KOPT-K1 (cell line): ENCODE measurements at regions not wholly inside any gene's neighbourhood (a gene's known extent, or its start where the extent isn't known, plus 50 kb on each side); places are given as distances from the start of the nearest gene placed in this dataset.
"Not testable (repeated sequence)": the region's sequence is repeated elsewhere in the genome, so short reads cannot be mapped to it uniquely, and the experiment has no call there.

ENCODE experiments used
- H3K27ac ChIP-seq: fragments of 200-600 bp; sonication (generic); 2 replicates; pipeline ENCODE4 v1.5.1; 2016; ENCODE audit warnings: antibody characterized with exemption, mild to moderate bottlenecking, low read depth, low read length; ENCODE audit not compliant: poor library complexity, severe bottlenecking
- H3K36me3 ChIP-seq: fragments of 200-600 bp; sonication (generic); 2 replicates; pipeline ENCODE4 v1.5.1; 2017; ENCODE audit warnings: antibody characterized with exemption, mild to moderate bottlenecking, low read length, moderate library complexity; ENCODE audit not compliant: insufficient read depth
- H3K9me3 ChIP-seq: fragments of 200-600 bp; sonication (generic); 2 replicates; pipeline ENCODE4 v1.5.1; 2017; ENCODE audit warnings: antibody characterized with exemption, low read length, mild to moderate bottlenecking; ENCODE audit not compliant: insufficient read depth, poor library complexity, severe bottlenecking

DNA sequence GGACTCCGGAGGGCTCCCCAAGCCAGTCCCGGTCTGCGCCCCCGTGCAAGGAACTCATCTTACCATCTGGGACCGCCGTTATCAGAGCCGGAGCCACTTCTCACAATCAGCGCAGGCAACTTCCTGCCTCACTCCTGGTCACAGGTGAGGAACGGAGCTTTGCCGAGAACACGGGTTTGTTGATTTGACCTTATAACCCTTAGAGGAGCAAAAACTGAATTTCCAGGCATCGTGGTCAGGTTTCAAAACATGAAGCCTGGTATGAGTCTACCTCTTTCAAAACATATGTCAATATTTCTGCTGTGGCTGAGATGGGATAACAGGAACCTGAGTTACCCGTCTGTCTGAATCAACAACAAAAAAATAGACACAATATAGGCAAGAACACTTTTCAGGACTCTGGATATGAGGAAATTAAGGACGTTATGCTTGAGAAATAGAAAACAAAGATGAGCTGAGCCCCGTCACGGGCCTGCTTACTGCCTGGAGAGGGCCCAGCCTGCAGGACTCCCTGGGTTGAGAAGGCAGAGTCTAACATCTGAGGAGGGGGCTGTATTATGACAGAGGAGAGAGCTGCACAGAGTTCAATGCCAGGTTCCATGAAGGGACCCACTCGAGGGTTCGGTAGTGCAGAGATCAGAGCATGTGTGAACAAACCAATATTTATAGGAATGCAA, 148.7 kb downstream of the NDUFA10 start:
- no peak overlapping the region for H3K27ac ChIP-seq
- no peaks in the 10 kb centered on the region for H3K36me3 ChIP-seq
- no peaks in the 10 kb centered on the region for H3K9me3 ChIP-seq

- no peak overlapping the region for H3K27ac ChIP-seq
- no peaks in the 10 kb centered on the region for H3K9me3 ChIP-seq
- no peaks in the 10 kb centered on the region for H3K36me3 ChIP-seq
These were observed 150.3 kb downstream of the NDUFA10 start for GRCh38 chr2:239874636-239875356.

- no peaks in the 10 kb centered on the region for H3K9me3 ChIP-seq
- no peak overlapping the region for H3K27ac ChIP-seq
- no peaks in the 10 kb centered on the region for H3K36me3 ChIP-seq
These were observed 151.2 kb downstream of the NDUFA10 start for GRCh38 chr2:239873656-239874635.

DNA sequence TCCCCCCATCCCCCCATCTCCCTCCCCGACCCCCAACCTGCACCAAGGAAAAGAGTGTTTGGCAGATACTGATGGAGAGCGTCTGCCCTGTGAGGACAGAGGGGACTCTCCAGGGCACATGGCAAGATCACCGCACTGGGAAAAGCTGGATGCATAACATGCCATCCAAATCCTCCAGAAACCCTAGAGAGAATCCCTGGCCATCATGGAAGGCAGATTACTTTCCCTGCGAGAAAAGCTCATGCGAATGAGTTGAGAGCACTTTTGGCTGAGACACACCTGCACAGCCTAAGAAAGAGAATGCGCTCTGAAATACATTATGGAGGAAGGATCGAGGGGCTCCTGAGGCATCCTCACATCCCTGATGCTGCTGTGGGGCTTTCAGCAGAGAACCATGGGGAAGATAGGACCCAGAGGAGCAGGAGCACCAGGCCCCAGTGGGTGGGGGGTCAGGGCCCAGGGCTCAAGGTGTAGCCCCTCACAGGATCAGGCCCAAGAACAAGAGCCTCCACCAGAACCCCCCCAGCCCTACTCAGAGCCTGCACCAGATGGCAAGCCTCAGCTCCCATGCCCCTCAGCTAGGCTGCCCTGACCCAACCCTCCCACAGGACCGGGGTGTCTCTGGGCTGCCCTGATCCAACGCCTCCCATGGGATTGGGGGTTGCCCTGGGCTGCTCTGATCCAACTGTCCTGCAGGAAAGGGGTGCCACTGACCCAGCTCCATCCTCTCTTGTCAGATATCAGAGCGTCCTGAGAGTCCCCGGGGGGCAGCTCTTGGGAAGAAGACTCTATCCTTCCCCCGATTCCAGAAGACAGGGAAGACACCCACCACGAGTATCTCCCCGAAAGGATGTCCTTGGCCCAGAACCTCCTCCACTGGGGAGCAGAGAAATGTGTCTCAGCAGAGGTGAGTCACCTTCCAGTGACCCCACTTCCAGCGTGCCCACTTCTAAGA, 153.4 kb downstream of the NDUFA10 start:
- H3K36me3 ChIP-seq = no peaks in the 10 kb centered on the region
- H3K27ac ChIP-seq = no peak overlapping the region
- H3K9me3 ChIP-seq = peaks cover 5% of the 10 kb centered on the region

DNA sequence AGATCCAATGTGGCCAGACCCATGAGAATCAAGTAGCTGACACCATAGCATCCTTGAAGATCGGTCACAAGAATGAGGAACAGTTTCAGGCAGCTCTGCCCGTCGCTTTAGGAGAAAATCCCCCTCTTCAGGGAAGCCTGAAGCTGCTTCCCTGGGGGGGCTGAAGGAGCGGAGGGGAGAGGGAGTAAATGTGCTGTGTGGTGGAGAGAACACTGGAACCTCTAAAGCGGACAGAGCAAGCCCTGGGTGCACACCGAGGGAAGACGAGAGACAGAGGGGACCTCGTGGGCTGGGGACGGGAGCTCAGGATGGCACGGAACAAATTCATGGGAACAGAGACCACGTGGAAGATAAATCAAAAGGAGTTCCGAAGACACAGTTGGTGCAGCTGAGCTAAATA, 154.3 kb downstream of the NDUFA10 start:
- Histone ChIP-seq H3K9me3 (peaks cover 8% of the 10 kb centered on the region), H3K27ac (no peak overlapping the region), H3K36me3 (no peaks in the 10 kb centered on the region)

DNA sequence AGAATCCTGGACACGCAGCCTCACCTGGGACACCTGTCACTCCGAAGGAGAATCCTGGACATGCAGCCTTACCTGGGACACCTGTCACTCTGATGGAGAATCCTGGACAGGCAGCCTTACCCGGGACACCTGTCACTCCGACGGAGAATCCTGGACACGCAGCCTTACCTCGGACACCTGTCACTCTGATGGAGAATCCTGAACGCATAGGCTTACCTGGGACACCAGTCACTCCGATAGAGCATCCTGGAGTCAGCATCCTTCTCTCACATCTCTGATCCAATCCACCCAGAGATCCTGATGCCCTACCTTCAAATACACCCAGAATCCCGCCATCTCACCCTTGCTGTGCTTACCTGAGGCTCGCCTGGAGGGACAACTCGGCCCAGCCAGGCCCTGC, 154.9 kb downstream of the NDUFA10 start:
- H3K36me3 ChIP-seq = no peaks in the 10 kb centered on the region
- H3K9me3 ChIP-seq = peaks cover 8% of the 10 kb centered on the region
- no peak overlapping the region for H3K27ac ChIP-seq

DNA sequence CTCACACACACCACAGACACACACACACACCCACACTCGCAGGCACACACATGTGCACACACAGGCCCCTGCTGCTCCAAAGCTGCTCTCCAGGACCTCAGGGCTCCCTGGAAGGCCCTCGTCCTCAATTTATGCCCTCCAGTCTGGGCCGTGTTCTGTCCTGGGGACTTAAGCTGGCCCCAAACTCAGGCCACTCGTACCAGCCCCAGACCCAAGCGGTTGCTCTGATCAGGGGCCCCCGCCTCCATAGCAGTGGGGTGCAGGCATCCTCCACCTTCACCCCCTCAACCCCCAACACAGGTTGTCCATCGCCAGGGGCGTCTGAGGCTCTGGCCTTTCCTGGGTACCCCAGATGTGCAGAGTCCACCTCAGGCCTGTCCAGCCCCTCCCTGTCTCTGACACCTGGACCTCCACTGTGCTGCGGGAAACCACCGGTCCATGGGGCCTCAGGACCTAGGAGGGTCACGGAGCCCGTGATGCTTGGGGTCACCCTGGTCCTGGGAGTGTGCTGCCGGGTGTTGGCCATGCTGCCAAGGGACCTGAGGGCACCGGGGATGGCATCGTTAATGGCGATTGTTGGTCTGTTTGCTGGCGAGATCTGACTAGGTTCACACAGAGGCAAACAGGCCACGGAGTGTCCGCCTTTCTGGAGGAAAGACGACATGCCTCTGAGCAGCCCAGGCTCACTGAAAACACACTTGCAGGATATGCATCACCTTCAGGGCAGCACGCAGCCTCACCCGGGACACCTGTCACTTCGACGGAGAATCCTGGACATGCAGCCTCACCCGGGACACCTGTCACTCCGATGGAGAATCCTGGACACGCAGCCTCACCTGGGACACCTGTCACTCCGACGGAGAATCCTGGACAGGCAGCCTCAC, 155.6 kb downstream of the NDUFA10 start:
- Histone ChIP-seq H3K27ac (no peak overlapping the region), H3K9me3 (peaks cover 8% of the 10 kb centered on the region), H3K36me3 (no peaks in the 10 kb centered on the region)

GRCh38 chr2:239868556-239869181, 156.5 kb downstream of the NDUFA10 start:
- H3K36me3 ChIP-seq = no peaks in the 10 kb centered on the region

GRCh38 chr2:239866778-239867177, 158.4 kb downstream of the NDUFA10 start:
- Histone ChIP-seq H3K9me3 (peaks cover 8% of the 10 kb centered on the region), H3K36me3 (no peaks in the 10 kb centered on the region), H3K27ac (no peak overlapping the region)

More at GRCh38 chr2:239868556-239869181, 156.5 kb downstream of the NDUFA10 start:
- peaks cover 8% of the 10 kb centered on the region for H3K9me3 ChIP-seq
- no peak overlapping the region for H3K27ac ChIP-seq

- H3K36me3 ChIP-seq = no peaks in the 10 kb centered on the region
- H3K9me3 ChIP-seq = peaks cover 8% of the 10 kb centered on the region
- H3K27ac ChIP-seq = no peak overlapping the region
These were observed 158.8 kb downstream of the NDUFA10 start for GRCh38 chr2:239866350-239866749.

- not testable (repeated sequence) for H3K36me3 ChIP-seq, H3K9me3 ChIP-seq, H3K27ac ChIP-seq
These were observed 159.3 kb downstream of the NDUFA10 start for GRCh38 chr2:239865856-239866255.

GRCh38 chr2:239865059-239865639, 160.0 kb downstream of the NDUFA10 start:
- Histone ChIP-seq H3K9me3 (peaks cover 8% of the 10 kb centered on the region), H3K27ac (no peak overlapping the region), H3K36me3 (no peaks in the 10 kb centered on the region)
